A673 (cell line): ENCODE measurements at regions not wholly inside any gene's neighbourhood (a gene's known extent, or its start where the extent isn't known, plus 50 kb on each side); places are given as distances from the start of the nearest gene placed in this dataset.

Experiments used
- BruUV-seq: library from RNA; stranded (reverse); fragments of 400-500 nt; replicated peaks from 2 replicates; lab custom pipeline; 2021; lab: Mats Ljungman, UMichigan
- CTCF ChIA-PET: fragments of 300-600 bp; sonication (Branson Sonifier 250); formaldehyde crosslinking; loops from one replicate; lab custom pipeline; 2022; ENCODE audit warnings: antibody characterized with exemption; lab: Charles Lee
- POLR2A ChIA-PET: fragments of 300-600 bp; sonication (Branson Sonifier 250); formaldehyde crosslinking; loops from one replicate; lab custom pipeline; 2022; ENCODE audit warnings: antibody characterized with exemption; ENCODE audit not compliant: low non-redundant PET; lab: Charles Lee
- DNase-seq: peaks from one replicate; pipeline ENCODE4 v3.0.0-alpha.2; 2015; ENCODE audit warnings: low spot score
- H3K27ac ChIP-seq: fragments of 200-600 bp; sonication (generic); 2 replicates; pipeline ENCODE4 v1.5.1; 2016; ENCODE audit warnings: mixed run types, low read depth, mild to moderate bottlenecking, mixed read lengths, antibody characterized with exemption, low read length; ENCODE audit not compliant: poor library complexity, severe bottlenecking
- H3K27me3 ChIP-seq: fragments of 200-600 bp; sonication (generic); replicated peaks from 2 replicates; pipeline ENCODE4 v1.6.1; 2017; ENCODE audit warnings: mixed run types, low read depth, mild to moderate bottlenecking, mixed read lengths, antibody characterized with exemption, low read length; ENCODE audit not compliant: insufficient read depth, poor library complexity
- H3K36me3 ChIP-seq: fragments of 200-600 bp; sonication (generic); 2 replicates; pipeline ENCODE4 v1.6.1; 2016; ENCODE audit warnings: mixed run types, mild to moderate bottlenecking, mixed read lengths, antibody characterized with exemption, low read length; ENCODE audit not compliant: insufficient read depth, poor library complexity, severe bottlenecking
- H3K4me1 ChIP-seq: fragments of 200-600 bp; sonication (generic); 2 replicates; pipeline ENCODE4 v1.6.1; 2017; ENCODE audit warnings: mixed run types, mild to moderate bottlenecking, mixed read lengths, antibody characterized with exemption, low read length; ENCODE audit not compliant: insufficient read depth, poor library complexity, severe bottlenecking
- H3K4me3 ChIP-seq: fragments of 200-600 bp; sonication (generic); 2 replicates; pipeline ENCODE4 v1.5.1; 2016; ENCODE audit warnings: low read depth, mixed run types, mild to moderate bottlenecking, mixed read lengths, low read length; ENCODE audit not compliant: poor library complexity, severe bottlenecking
- H3K9me3 ChIP-seq: fragments of 200-600 bp; sonication (generic); 2 replicates; pipeline ENCODE4 v1.6.1; 2016; ENCODE audit warnings: mixed run types, low read depth, mild to moderate bottlenecking, mixed read lengths, antibody characterized with exemption, low read length; ENCODE audit not compliant: poor library complexity, severe bottlenecking
- CTCF ChIP-seq: fragments of 300-800, 200-600 bp; sonication (generic); conservative IDR thresholded peaks from 2 replicates; pipeline ENCODE4 v1.5.1; 2017; ENCODE audit warnings: low read depth, mild to moderate bottlenecking, antibody characterized with exemption, low read length, moderate library complexity, mixed read lengths
- EZH2 ChIP-seq: fragments of 200-600 bp; sonication (generic); IDR thresholded peaks from 2 replicates; pipeline ENCODE4 v1.6.1; 2017; ENCODE audit warnings: borderline replicate concordance, low read depth, mild to moderate bottlenecking, mixed read lengths, antibody characterized with exemption, low read length; ENCODE audit not compliant: poor library complexity, severe bottlenecking
- intact Hi-C: fragments of 100-400 bp; cut with micrococcal nuclease; formaldehyde crosslinking; loops from one replicate; pipeline ENCODE4 v1.10.0; 2022; ENCODE audit not compliant: unreplicated experiment

- H3K36me3 ChIP-seq: no peaks in the 10 kb centered on the region
- H3K4me1 ChIP-seq: no peaks in the 10 kb centered on the region
- peaks cover 6% of the 10 kb centered on the region for H3K9me3 ChIP-seq
- POLR2A ChIA-PET: no interaction called here
- no peak for DNase-seq
- H3K27me3 ChIP-seq: peaks cover 7% of the 10 kb centered on the region
- CTCF ChIA-PET: no interaction called here
- no peak for TF ChIP-seq EZH2
- TF ChIP-seq CTCF: no peak
- H3K27ac ChIP-seq: no peak overlapping the region
- intact Hi-C loops: no loop called here
- H3K4me3 ChIP-seq: no peak overlapping the region
- no TSS peak for BruUV-seq
Measured at GRCh38 chr3:127501177-127501576, 89.4 kb downstream of the TPRA1 start.

GRCh38 chr3:127497676-127498075 lies 92.9 kb downstream of the TPRA1 start:
- no peak overlapping the region for H3K27ac ChIP-seq
- CTCF ChIA-PET: no interaction called here
- DNase-seq: no peak
- peaks cover 3% of the 10 kb centered on the region for H3K27me3 ChIP-seq
- no peak overlapping the region for H3K4me3 ChIP-seq
- H3K4me1 ChIP-seq: no peaks in the 10 kb centered on the region
- no TSS peak for BruUV-seq
- TF ChIP-seq EZH2 (no peak), CTCF (no peak)
- intact Hi-C loops: no loop called here
- POLR2A ChIA-PET: no interaction called here
- peaks cover 6% of the 10 kb centered on the region for H3K9me3 ChIP-seq
- no peaks in the 10 kb centered on the region for H3K36me3 ChIP-seq

- POLR2A ChIA-PET: no interaction called here
Measured at GRCh38 chr3:127497166-127497565, 93.4 kb downstream of the TPRA1 start.

More at GRCh38 chr3:127497166-127497565, 93.4 kb downstream of the TPRA1 start:
- H3K4me1 ChIP-seq: no peaks in the 10 kb centered on the region
- intact Hi-C loops: no loop called here
- peaks cover 6% of the 10 kb centered on the region for H3K9me3 ChIP-seq
- no TSS peak for BruUV-seq
- CTCF ChIA-PET: no interaction called here
- no peaks in the 10 kb centered on the region for H3K36me3 ChIP-seq
- H3K27me3 ChIP-seq: peaks cover 3% of the 10 kb centered on the region
- no peak overlapping the region for H3K4me3 ChIP-seq
- TF ChIP-seq EZH2 (no peak), CTCF (no peak)
- DNase-seq: no peak
- no peak overlapping the region for H3K27ac ChIP-seq
